ENCODE measurements at regions not wholly inside any gene's neighbourhood (a gene's known extent, or its start where the extent isn't known, plus 50 kb on each side); places are given as distances from the start of the nearest gene placed in this dataset.
A peak's percentile ranks its signal among the peaks of the same experiment; 100 is the strongest.

DNA sequence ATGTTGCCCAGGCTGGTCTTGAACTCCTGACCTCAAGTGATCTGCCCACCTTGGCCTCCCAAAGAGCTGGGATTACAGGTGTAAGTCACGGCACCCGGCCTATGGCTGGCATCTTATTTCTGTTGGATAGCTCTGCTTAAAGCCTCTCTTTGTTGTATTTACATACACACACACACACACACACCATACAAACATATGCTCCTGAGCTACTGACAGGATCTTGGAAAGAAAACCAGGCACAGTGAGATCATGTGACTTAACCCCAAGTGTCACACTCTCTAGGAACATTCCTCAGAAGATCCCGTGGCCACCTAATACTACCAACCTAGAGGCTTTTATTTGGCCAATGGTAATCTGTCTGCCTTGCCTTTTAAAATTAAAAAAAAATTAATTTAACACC lies 85.1 kb upstream of the HAAO start:
- Histone ChIP-seq H3K36me3 (ENCODE audit: insufficient read depth, low read length) (no peaks in the 10 kb centered on the region), H3K4me3 (no peak overlapping the region), H3K9me3 (ENCODE audit: low read depth, low read length) (no peaks in the 10 kb centered on the region), H3K27ac (no peak overlapping the region), H3K9ac (ENCODE audit: insufficient read length) (no peak overlapping the region)
- no peak for TF ChIP-seq EZH2 (IDR thresholded peaks at IDR 0.05)
- no peak for TF ChIP-seq FOXP2 (optimal IDR thresholded peaks at IDR 0.05; ENCODE audit: control extremely low read depth, extremely low read length, insufficient read depth)
- no peak for TF ChIP-seq POLR2AphosphoS5 (IDR thresholded peaks at IDR 0.05; ENCODE audit: borderline replicate concordance, low read depth, low read length)
- DNase-seq (ENCODE audit: low read depth, low spot score), result no peak

DNA sequence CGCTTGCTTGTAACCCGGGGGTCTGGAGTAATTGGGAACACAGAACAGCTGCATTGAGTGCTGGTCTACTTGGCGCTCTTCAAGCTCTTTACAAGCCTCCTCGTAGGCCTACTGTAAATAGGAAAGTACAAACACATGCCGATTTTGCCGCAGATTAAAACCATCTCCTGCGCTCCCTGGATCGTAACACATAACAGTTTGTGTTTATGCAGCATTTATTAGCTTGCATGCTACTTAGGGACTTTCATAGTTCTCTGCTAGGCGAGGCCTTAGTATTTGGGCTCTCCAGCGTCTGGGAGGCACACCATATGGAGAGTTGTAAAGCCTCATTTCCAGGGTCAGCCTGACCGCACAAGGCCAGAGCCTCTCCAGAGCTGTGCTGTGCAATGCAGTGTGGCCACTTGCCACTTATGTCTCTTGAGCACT lies 84.0 kb upstream of the HAAO start:
- DNase-seq (ENCODE audit: low read depth, low spot score), result no peak
- Histone ChIP-seq H3K9me3 (ENCODE audit: low read depth, low read length) (no peaks in the 10 kb centered on the region), H3K27ac (peak overlapping the region; percentile 52), H3K36me3 (ENCODE audit: insufficient read depth, low read length) (no peaks in the 10 kb centered on the region), H3K9ac (ENCODE audit: insufficient read length) (no peak overlapping the region), H3K4me3 (no peak overlapping the region)
- TF ChIP-seq POLR2AphosphoS5 (IDR thresholded peaks at IDR 0.05; ENCODE audit: borderline replicate concordance, low read depth, low read length), result no peak
- TF ChIP-seq FOXP2 (optimal IDR thresholded peaks at IDR 0.05; ENCODE audit: control extremely low read depth, extremely low read length, insufficient read depth), result no peak
- no peak for TF ChIP-seq EZH2 (IDR thresholded peaks at IDR 0.05)

DNA sequence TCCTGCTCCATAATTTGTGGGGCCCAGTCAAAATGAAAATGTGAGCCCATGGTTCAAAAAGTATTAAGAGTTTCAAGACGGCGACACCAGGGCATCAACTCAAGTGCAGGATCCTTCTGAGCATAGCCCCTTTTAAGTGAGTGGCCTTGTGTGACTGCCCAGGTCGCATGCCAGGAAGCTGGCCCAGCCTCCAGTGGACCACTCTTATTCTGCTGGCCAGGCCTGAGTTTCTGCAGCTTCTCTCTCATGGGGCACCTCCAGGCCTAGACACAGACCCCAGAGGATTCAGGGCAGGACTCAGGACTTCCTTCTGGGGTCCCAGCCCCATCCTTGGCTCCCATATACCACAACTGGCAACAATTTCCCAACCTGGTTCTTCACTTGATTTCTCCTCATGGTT lies 83.5 kb upstream of the HAAO start:
- Histone ChIP-seq H3K4me3 (no peak overlapping the region), H3K9me3 (ENCODE audit: low read depth, low read length) (no peaks in the 10 kb centered on the region), H3K27ac (peak overlapping the region; percentile 52; the same call in 1 of the 2 replicates), H3K9ac (ENCODE audit: insufficient read length) (no peak overlapping the region), H3K36me3 (ENCODE audit: insufficient read depth, low read length) (no peaks in the 10 kb centered on the region)
- TF ChIP-seq EZH2 (IDR thresholded peaks at IDR 0.05), result no peak
- TF ChIP-seq POLR2AphosphoS5 (IDR thresholded peaks at IDR 0.05; ENCODE audit: borderline replicate concordance, low read depth, low read length), result no peak
- TF ChIP-seq FOXP2 (optimal IDR thresholded peaks at IDR 0.05; ENCODE audit: control extremely low read depth, extremely low read length, insufficient read depth), result no peak
- DNase-seq (ENCODE audit: low read depth, low spot score), result no peak

DNA sequence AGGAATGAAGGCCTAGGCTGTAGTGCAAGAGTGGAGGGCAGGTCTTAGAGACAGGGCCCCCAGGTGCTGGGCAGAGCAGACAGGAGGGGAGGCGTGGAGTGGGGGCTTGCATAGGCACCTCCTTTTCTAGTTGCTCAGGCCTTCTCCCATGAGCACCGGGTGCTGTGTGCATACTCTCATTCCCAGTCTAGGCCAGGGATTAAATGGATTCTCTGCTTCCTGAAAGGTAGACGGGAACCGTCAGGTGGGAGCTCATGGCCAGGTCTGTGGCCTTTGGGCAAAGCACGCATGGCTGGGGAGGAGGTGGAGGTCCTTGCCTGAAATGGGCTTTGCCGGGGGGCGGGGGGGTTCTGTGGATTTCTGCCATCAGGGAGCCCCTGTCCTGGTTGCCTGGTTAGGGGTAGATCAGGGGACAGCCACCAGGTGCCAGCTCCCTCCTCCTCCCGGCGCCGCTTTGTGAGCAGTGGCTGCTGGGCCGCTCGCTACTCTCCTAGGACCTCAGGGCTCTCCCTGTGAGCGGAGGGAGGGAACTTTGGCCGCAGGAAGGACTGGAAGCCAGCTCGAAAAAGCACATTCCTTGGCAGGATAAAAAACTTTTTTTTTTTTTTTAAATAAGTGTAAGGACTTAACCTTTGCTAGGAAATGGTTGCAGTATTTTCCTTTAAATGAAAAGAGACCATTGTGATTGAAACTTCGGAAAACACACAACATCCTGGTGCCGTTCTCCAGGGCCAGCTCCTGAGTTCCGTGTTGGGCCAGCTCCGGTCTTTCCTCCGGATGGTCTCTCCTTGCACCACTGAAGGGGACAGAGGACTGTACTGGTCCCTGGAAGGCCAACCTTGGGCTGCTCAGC lies 82.8 kb upstream of the HAAO start:
- no peak overlapping the region for H3K9ac ChIP-seq (ENCODE audit: insufficient read length)
- H3K36me3 ChIP-seq (ENCODE audit: insufficient read depth, low read length), result no peaks in the 10 kb centered on the region
- no peak overlapping the region for H3K4me3 ChIP-seq
- H3K27ac ChIP-seq, result no peak overlapping the region
- TF ChIP-seq FOXP2 (optimal IDR thresholded peaks at IDR 0.05; ENCODE audit: control extremely low read depth, extremely low read length, insufficient read depth) (no peak), POLR2AphosphoS5 (IDR thresholded peaks at IDR 0.05; ENCODE audit: borderline replicate concordance, low read depth, low read length) (no peak), EZH2 (IDR thresholded peaks at IDR 0.05) (no peak)
- no peak for DNase-seq (ENCODE audit: low read depth, low spot score)
- H3K9me3 ChIP-seq (ENCODE audit: low read depth, low read length), result no peaks in the 10 kb centered on the region

DNA sequence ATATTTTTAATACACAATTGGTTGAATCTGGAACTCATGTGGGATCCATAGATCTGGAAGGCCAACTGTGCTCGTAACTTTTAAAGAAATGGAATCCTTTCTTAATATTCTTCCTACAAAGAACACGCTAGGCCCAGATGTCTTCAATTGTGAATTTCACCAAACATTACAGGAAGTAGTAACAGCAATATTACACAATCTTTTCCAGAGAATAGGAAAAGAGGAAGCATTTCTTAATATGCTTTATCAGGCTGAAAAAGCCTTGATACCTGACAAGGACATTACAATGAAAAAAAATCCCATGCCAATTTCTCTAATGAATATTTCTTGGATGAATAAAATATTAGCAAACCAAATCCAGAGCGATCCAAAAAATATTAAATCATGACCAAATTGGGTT lies 80.3 kb upstream of the HAAO start:
- DNase-seq (ENCODE audit: low read depth, low spot score), result peak; percentile 65
- H3K9me3 ChIP-seq (ENCODE audit: low read depth, low read length), result no peaks in the 10 kb centered on the region
- H3K9ac ChIP-seq (ENCODE audit: insufficient read length), result peak overlapping the region; percentile 54
- peak overlapping the region; percentile 29; the same call in 1 of the 2 replicates for H3K4me3 ChIP-seq
- no peak for TF ChIP-seq EZH2 (IDR thresholded peaks at IDR 0.05)
- TF ChIP-seq FOXP2 (optimal IDR thresholded peaks at IDR 0.05; ENCODE audit: control extremely low read depth, extremely low read length, insufficient read depth), result no peak
- no peak for TF ChIP-seq POLR2AphosphoS5 (IDR thresholded peaks at IDR 0.05; ENCODE audit: borderline replicate concordance, low read depth, low read length)
- H3K27ac ChIP-seq, result peak overlapping the region; percentile 95
- H3K36me3 ChIP-seq (ENCODE audit: insufficient read depth, low read length), result no peaks in the 10 kb centered on the region

DNA sequence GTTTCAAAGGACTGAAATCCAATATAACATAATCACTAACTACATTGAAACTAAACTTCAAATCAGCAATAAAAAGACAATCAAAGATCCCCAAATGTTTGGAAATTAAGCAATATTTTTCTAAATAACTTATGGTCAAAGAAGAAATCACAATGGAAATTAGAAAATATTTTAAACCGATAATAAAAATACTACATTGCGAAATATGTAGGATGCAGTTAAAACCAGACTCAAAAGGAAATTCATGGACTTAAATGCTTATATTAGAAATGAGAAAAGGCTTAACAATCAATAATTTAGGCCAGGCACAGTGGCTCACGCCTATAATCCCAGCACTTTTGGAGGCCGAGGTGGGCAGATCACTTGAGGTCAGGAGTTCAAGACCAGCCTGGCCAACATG lies 79.0 kb upstream of the HAAO start:
- Histone ChIP-seq H3K36me3 (ENCODE audit: insufficient read depth, low read length) (no peaks in the 10 kb centered on the region), H3K9me3 (ENCODE audit: low read depth, low read length) (no peaks in the 10 kb centered on the region), H3K9ac (ENCODE audit: insufficient read length) (no peak overlapping the region), H3K27ac (no peak overlapping the region), H3K4me3 (no peak overlapping the region)
- TF ChIP-seq EZH2 (IDR thresholded peaks at IDR 0.05), result no peak
- TF ChIP-seq FOXP2 (optimal IDR thresholded peaks at IDR 0.05; ENCODE audit: control extremely low read depth, extremely low read length, insufficient read depth), result no peak
- TF ChIP-seq POLR2AphosphoS5 (IDR thresholded peaks at IDR 0.05; ENCODE audit: borderline replicate concordance, low read depth, low read length), result no peak
- DNase-seq (ENCODE audit: low read depth, low spot score), result no peak

DNA sequence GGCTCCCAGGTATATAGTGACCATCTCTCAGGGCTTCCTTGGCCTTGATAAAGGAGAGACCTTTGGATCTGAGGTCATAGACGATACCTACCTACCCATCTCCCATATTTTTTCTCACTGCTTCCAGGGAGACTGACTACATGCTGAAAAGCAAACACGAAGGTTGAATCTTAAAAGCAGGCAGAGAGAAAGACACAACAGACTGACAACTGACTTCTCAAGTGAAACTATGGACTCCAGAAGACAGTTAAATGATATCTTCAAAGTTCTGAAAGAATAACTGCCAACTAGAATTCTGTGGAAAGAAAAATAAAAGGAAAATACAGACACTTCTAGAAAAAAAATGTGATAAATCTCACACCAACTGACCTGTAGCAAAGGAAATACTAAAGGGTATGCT lies 76.5 kb upstream of the HAAO start:
- no peak for TF ChIP-seq EZH2 (IDR thresholded peaks at IDR 0.05)
- no peak for TF ChIP-seq POLR2AphosphoS5 (IDR thresholded peaks at IDR 0.05; ENCODE audit: borderline replicate concordance, low read depth, low read length)
- TF ChIP-seq FOXP2 (optimal IDR thresholded peaks at IDR 0.05; ENCODE audit: control extremely low read depth, extremely low read length, insufficient read depth), result no peak
- Histone ChIP-seq H3K9me3 (ENCODE audit: low read depth, low read length) (no peaks in the 10 kb centered on the region), H3K27ac (no peak overlapping the region), H3K4me3 (no peak overlapping the region), H3K36me3 (ENCODE audit: insufficient read depth, low read length) (no peaks in the 10 kb centered on the region), H3K9ac (ENCODE audit: insufficient read length) (no peak overlapping the region)
- no peak for DNase-seq (ENCODE audit: low read depth, low spot score)

GRCh38 chr2:42868096-42868495 lies 75.7 kb upstream of the HAAO start:
- no peak for TF ChIP-seq FOXP2 (optimal IDR thresholded peaks at IDR 0.05; ENCODE audit: control extremely low read depth, extremely low read length, insufficient read depth)
- no peak for TF ChIP-seq POLR2AphosphoS5 (IDR thresholded peaks at IDR 0.05; ENCODE audit: borderline replicate concordance, low read depth, low read length)
- no peak for TF ChIP-seq EZH2 (IDR thresholded peaks at IDR 0.05)
- no peaks in the 10 kb centered on the region for H3K36me3 ChIP-seq (ENCODE audit: insufficient read depth, low read length)
- no peak overlapping the region for H3K9ac ChIP-seq (ENCODE audit: insufficient read length)
- no peak overlapping the region for H3K4me3 ChIP-seq
- H3K27ac ChIP-seq, result no peak overlapping the region
- DNase-seq (ENCODE audit: low read depth, low spot score), result no peak
- H3K9me3 ChIP-seq (ENCODE audit: low read depth, low read length), result no peaks in the 10 kb centered on the region

All from SK-N-MC (cell line).